ENCODE measurements at regions not wholly inside any gene's neighbourhood (a gene's known extent, or its start where the extent isn't known, plus 50 kb on each side); places are given as distances from the start of the nearest gene placed in this dataset.

GRCh38 chr16:64090327-64090726, 1031.5 kb downstream of the CDH11 start:
- TF ChIP-seq, protein P1, sequence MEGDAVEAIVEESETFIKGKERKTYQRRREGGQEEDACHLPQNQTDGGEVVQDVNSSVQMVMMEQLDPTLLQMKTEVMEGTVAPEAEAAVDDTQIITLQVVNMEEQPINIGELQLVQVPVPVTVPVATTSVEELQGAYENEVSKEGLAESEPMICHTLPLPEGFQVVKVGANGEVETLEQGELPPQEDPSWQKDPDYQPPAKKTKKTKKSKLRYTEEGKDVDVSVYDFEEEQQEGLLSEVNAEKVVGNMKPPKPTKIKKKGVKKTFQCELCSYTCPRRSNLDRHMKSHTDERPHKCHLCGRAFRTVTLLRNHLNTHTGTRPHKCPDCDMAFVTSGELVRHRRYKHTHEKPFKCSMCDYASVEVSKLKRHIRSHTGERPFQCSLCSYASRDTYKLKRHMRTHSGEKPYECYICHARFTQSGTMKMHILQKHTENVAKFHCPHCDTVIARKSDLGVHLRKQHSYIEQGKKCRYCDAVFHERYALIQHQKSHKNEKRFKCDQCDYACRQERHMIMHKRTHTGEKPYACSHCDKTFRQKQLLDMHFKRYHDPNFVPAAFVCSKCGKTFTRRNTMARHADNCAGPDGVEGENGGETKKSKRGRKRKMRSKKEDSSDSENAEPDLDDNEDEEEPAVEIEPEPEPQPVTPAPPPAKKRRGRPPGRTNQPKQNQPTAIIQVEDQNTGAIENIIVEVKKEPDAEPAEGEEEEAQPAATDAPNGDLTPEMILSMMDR (IDR thresholded peaks at IDR 0.05), result no peak
- no peak for TF ChIP-seq POLR2A (IDR thresholded peaks at IDR 0.05)

All from testis (tissue), 2 donors.